Nephron (organoid): ENCODE measurements at regions not wholly inside any gene's neighbourhood (a gene's known extent, or its start where the extent isn't known, plus 50 kb on each side); places are given as distances from the start of the nearest gene placed in this dataset.
"Not testable (repeated sequence)": the region's sequence is repeated elsewhere in the genome, so short reads cannot be mapped to it uniquely, and the experiment has no call there.

Experiments
- H3K27ac Mint-ChIP-seq, 3 experiments: 2 replicates each; pipeline ENCODE4 v1.8.0; 2020; ENCODE audit warnings: mixed read lengths in 3 of 3, mild to moderate bottlenecking in 2 of 3, moderate library complexity in 1 of 3
- H3K27me3 Mint-ChIP-seq: 2 replicates; pipeline ENCODE4 v1.8.0; 2021; ENCODE audit warnings: low read depth, mild to moderate bottlenecking, moderate library complexity, mixed read lengths
- H3K36me3 Mint-ChIP-seq: 2 replicates; pipeline ENCODE4 v1.8.0; 2020; ENCODE audit warnings: low read depth, mixed read lengths
- H3K4me1 Mint-ChIP-seq: 2 replicates; pipeline ENCODE4 v1.8.0; 2020; ENCODE audit warnings: mixed read lengths
- H3K4me3 Mint-ChIP-seq, 3 experiments: 2 replicates each; pipeline ENCODE4 v1.8.0; 2020; ENCODE audit warnings: mild to moderate bottlenecking in 3 of 3, mixed read lengths in 3 of 3, moderate library complexity in 2 of 3
- H3K9me3 Mint-ChIP-seq: 2 replicates; pipeline ENCODE4 v1.8.0; 2020; ENCODE audit warnings: mixed read lengths
- CTCF ChIP-seq, 3 experiments: fragments of 200-600 bp; sonication (generic); IDR thresholded peaks; one replicate each; pipeline ENCODE4 v1.5.0; 2021; ENCODE audit warnings: antibody characterized with exemption in 3 of 3; ENCODE audit not compliant: unreplicated experiment in 3 of 3

GRCh38 chr17:22268912-22269220 lies 576.5 kb downstream of the KCNJ18 start:
- peaks cover 4% of the 10 kb centered on the region for H3K36me3 Mint-ChIP-seq
- H3K27me3 Mint-ChIP-seq: no peaks in the 10 kb centered on the region
- no peaks in the 10 kb centered on the region for H3K4me1 Mint-ChIP-seq
- TF ChIP-seq CTCF (IDR thresholded peaks at IDR 0.05; ENCODE audit: unreplicated experiment in 3 of 3): no peak
- H3K9me3 Mint-ChIP-seq: peaks cover 44% of the 10 kb centered on the region
- H3K27ac Mint-ChIP-seq: no peak overlapping the region
- H3K4me3 Mint-ChIP-seq: no peak overlapping the region

GRCh38 chr17:22270381-22270780 lies 578.1 kb downstream of the KCNJ18 start:
- Mint-ChIP-seq H3K9me3 (peaks cover 52% of the 10 kb centered on the region), H3K4me3 (no peak overlapping the region)

GRCh38 chr17:22270809-22271208 lies 578.5 kb downstream of the KCNJ18 start:
- not testable (repeated sequence) for H3K27me3 Mint-ChIP-seq, H3K27ac Mint-ChIP-seq, H3K4me1 Mint-ChIP-seq, H3K4me3 Mint-ChIP-seq, H3K36me3 Mint-ChIP-seq
- peaks cover 52% of the 10 kb centered on the region for H3K9me3 Mint-ChIP-seq

More at GRCh38 chr17:22270381-22270780, 578.1 kb downstream of the KCNJ18 start:
- Mint-ChIP-seq H3K27ac (no peak overlapping the region), H3K36me3 (peaks cover 4% of the 10 kb centered on the region), H3K4me1 (no peaks in the 10 kb centered on the region), H3K27me3 (no peaks in the 10 kb centered on the region)
- TF ChIP-seq CTCF (IDR thresholded peaks at IDR 0.05; ENCODE audit: unreplicated experiment in 3 of 3): no peak

GRCh38 chr17:22272363-22273146 lies 580.2 kb downstream of the KCNJ18 start:
- Mint-ChIP-seq H3K36me3 (peaks cover 4% of the 10 kb centered on the region), H3K4me3 (no peak overlapping the region), H3K27ac (no peak overlapping the region), H3K4me1 (no peaks in the 10 kb centered on the region), H3K9me3 (peaks cover 60% of the 10 kb centered on the region), H3K27me3 (no peaks in the 10 kb centered on the region)
- no peak for TF ChIP-seq CTCF (IDR thresholded peaks at IDR 0.05; ENCODE audit: unreplicated experiment in 3 of 3)

GRCh38 chr17:22273308-22273707 lies 581.0 kb downstream of the KCNJ18 start:
- Mint-ChIP-seq H3K4me1 (no peaks in the 10 kb centered on the region), H3K27ac (no peak overlapping the region), H3K36me3 (peaks cover 4% of the 10 kb centered on the region), H3K4me3 (no peak overlapping the region), H3K9me3 (peaks cover 55% of the 10 kb centered on the region), H3K27me3 (no peaks in the 10 kb centered on the region)
- TF ChIP-seq CTCF (IDR thresholded peaks at IDR 0.05; ENCODE audit: unreplicated experiment in 3 of 3): no peak

- no peak for TF ChIP-seq CTCF (IDR thresholded peaks at IDR 0.05; ENCODE audit: unreplicated experiment in 3 of 3)
- Mint-ChIP-seq H3K27ac (no peak overlapping the region), H3K9me3 (peaks cover 31% of the 10 kb centered on the region), H3K36me3 (no peaks in the 10 kb centered on the region), H3K27me3 (no peaks in the 10 kb centered on the region), H3K4me1 (no peaks in the 10 kb centered on the region), H3K4me3 (no peak overlapping the region)
Measured at GRCh38 chr17:22277595-22277994, 585.3 kb downstream of the KCNJ18 start.
